ENCODE measurements at regions not wholly inside any gene's neighbourhood (a gene's known extent, or its start where the extent isn't known, plus 50 kb on each side); places are given as distances from the start of the nearest gene placed in this dataset.

DNA sequence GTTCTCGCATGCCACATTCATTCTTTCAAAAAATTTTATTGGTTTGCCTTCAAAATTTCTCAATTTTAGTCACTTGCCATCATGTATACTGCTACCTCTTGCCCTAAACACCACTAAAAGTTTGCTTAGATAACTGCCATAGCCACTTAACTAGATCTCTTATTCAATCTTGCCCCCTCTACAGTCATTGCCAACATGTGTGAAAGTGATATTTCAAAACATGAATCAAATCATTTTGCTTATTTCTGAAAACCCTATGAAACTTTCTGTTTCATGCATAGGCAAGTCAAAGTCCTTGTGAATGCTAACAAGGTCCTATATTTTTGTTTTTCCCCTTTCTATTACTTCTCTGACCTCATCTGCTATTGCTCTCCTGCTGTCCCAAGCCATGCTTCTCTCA, 397.1 kb downstream of the KCNJ3 start:
- no peak overlapping the region for H3K4me3 Mint-ChIP-seq
- H3K9me3 Mint-ChIP-seq: peaks cover 0 to 9% (median 3%) of the 10 kb centered on the region in 7 donors
- H3K36me3 Mint-ChIP-seq: no peaks in the 10 kb centered on the region
- no peak overlapping the region for H3K27ac Mint-ChIP-seq
- DNase-seq: no peak
- H3K27me3 Mint-ChIP-seq: no peaks in the 10 kb centered on the region
- H3K4me1 Mint-ChIP-seq: no peaks in the 10 kb centered on the region
- no peak for ATAC-seq (ENCODE audit: low read depth in 2 of 2)

DNA sequence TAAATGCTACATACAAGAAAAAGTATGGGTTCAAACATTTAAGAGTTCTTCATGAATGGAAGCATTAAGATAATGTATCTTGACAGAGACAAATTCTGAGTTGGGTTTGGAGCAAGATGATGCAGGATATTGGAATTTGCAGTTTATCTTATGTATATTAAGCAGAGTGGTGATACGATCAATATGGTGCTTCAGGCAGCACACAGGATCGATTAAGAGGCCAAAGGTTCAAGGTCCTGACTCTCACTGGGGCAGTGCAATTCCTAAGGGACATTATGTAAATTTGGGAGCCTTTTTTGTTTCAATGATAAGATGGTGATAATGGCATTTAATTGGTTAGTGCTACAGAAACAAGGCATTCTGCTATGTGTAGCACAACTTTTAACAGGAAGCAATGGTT, 381.9 kb downstream of the KCNJ3 start:
- Mint-ChIP-seq H3K27me3 (no peaks in the 10 kb centered on the region), H3K27ac (no peak overlapping the region), H3K4me1 (no peaks in the 10 kb centered on the region), H3K9me3 (peaks cover 0 to 3% (median 1%) of the 10 kb centered on the region in 7 donors), H3K4me3 (no peak overlapping the region), H3K36me3 (no peaks in the 10 kb centered on the region)
- DNase-seq (no peak), ATAC-seq (ENCODE audit: low read depth in 2 of 2) (no peak)

DNA sequence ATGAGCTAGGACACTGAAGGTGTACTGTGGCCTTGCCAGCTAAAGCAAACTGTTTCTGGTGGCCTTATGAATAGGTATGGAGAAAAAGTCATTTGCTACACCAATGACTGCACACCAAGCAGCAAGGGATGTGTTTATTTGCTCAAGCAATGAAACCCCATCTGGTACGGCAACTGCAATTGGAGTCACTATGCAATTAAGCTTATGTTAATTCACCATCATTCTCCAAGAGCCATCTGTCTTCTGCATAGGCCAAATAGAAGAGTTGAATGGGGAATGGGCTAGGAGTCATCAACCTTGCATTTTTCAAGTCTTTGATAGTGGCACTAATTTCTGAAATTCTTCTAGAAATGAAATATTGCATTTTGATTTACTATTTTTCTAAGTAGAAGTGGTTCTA, 372.0 kb downstream of the KCNJ3 start:
- Mint-ChIP-seq H3K36me3 (no peaks in the 10 kb centered on the region), H3K4me1 (no peaks in the 10 kb centered on the region), H3K4me3 (no peak overlapping the region), H3K27ac (no peak overlapping the region), H3K9me3 (peaks cover 0 to 5% (median 2%) of the 10 kb centered on the region in 7 donors), H3K27me3 (no peaks in the 10 kb centered on the region)
- ATAC-seq (ENCODE audit: low read depth in 2 of 2) (no peak), DNase-seq (no peak)

DNA sequence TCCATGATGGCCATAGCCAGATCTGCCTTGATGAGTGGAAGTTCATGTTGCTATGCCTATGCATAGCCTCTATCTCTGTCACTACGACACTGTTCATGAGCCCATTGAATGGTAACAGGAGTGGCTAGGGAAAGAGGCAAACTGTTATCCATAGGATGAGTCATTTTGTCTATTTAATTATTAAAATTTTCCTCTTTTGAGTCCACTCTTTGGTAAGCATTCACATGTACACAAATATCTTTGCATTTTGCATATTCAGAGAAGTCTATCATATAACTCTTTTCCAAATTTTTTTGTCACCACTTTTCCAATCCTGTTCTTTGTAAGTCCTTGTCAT, 364.4 kb downstream of the KCNJ3 start:
- Mint-ChIP-seq H3K4me3 (no peak overlapping the region), H3K4me1 (no peaks in the 10 kb centered on the region), H3K27ac (no peak overlapping the region), H3K27me3 (no peaks in the 10 kb centered on the region), H3K9me3 (peaks cover 0 to 12% (median 5%) of the 10 kb centered on the region in 7 donors), H3K36me3 (no peaks in the 10 kb centered on the region)
- ATAC-seq (ENCODE audit: low read depth in 2 of 2) (no peak), DNase-seq (no peak)

DNA sequence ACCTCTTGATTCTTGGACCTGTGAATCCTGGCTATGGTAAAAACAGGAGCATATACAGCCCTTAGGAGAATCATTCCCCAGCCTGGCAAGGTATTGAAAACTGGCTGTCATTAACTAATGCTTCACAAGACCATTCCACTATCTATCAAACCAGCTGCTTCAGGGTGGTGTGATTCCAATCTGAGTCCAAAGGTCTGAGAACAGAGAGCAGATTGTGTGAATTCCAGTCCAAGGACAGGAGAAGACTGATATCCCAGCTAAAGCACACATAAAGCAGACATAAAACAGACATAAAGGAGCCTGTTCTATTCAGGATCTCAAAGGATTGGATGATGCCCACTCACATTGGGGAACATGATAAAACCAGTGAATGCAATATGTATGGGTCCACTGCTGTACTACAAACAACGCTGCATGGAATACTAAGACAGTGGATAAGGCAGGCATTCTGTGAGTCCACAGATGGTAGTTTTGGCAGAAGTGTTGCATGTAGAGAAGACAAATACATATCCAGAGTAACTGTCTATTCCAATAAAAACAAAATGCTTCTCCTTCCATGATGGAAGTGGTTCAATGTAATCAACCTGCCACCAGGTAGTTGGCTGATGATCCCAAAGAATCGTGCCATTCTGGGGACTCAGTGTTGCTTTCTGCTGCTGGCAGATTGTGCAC, 363.9 kb downstream of the KCNJ3 start:
- Mint-ChIP-seq H3K4me1 (no peaks in the 10 kb centered on the region), H3K27me3 (no peaks in the 10 kb centered on the region), H3K4me3 (no peak overlapping the region), H3K36me3 (no peaks in the 10 kb centered on the region), H3K27ac (no peak overlapping the region), H3K9me3 (peaks cover 0 to 12% (median 5%) of the 10 kb centered on the region in 7 donors)
- DNase-seq (no peak), ATAC-seq (ENCODE audit: low read depth in 2 of 2) (no peak)

DNA sequence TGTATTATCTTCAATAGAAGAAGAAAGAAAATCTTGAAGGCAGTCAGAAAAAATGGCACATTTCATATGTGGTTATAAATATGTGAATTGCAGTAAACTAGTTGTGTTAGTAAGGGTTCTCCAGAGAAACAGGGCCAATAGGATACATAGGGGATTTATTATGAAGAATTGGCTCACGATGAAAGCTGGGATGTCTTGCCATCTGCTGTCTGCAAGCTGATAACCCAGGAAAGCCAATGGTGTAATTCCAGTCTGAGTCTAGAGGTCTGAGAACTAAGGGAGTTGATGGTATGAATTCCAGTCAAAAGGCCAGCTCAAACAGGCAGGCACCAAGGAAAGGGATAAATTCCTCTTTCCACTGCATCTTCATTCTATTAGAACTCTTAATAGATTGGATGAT, 362.4 kb downstream of the KCNJ3 start:
- DNase-seq: no peak
- no peaks in the 10 kb centered on the region for H3K4me1 Mint-ChIP-seq
- no peaks in the 10 kb centered on the region for H3K36me3 Mint-ChIP-seq
- H3K27me3 Mint-ChIP-seq: no peaks in the 10 kb centered on the region
- peaks cover 3 to 12% (median 6%) of the 10 kb centered on the region in 7 donors for H3K9me3 Mint-ChIP-seq
- no peak overlapping the region for H3K27ac Mint-ChIP-seq
- no peak overlapping the region for H3K4me3 Mint-ChIP-seq
- no peak for ATAC-seq (ENCODE audit: low read depth in 2 of 2)

DNA sequence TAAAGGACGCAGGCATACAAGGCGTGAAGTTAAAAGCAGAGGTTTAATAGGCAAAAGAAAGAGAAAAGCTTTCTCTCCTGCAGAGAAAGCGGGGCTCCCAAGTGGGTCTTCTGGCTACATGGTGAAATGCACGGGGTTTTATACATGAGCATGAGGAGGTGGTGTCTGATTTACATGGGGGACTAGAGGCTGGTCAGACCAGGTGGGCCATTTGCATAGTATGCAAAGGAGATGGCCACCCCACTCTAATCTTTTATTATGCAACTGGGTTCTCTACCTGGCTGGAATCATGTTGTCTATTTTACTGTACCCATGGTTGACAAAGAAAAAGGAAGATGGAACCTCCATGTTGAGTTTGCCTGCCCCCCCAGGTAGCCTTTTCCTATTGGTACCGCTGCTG, 356.2 kb downstream of the KCNJ3 start:
- peaks cover 0 to 7% (median 3%) of the 10 kb centered on the region in 7 donors for H3K9me3 Mint-ChIP-seq
- H3K36me3 Mint-ChIP-seq: no peaks in the 10 kb centered on the region
- H3K4me3 Mint-ChIP-seq: no peak overlapping the region
- DNase-seq: no peak
- no peak overlapping the region for H3K27ac Mint-ChIP-seq
- H3K27me3 Mint-ChIP-seq: no peaks in the 10 kb centered on the region
- no peaks in the 10 kb centered on the region for H3K4me1 Mint-ChIP-seq
- no peak for ATAC-seq (ENCODE audit: low read depth in 2 of 2)

DNA sequence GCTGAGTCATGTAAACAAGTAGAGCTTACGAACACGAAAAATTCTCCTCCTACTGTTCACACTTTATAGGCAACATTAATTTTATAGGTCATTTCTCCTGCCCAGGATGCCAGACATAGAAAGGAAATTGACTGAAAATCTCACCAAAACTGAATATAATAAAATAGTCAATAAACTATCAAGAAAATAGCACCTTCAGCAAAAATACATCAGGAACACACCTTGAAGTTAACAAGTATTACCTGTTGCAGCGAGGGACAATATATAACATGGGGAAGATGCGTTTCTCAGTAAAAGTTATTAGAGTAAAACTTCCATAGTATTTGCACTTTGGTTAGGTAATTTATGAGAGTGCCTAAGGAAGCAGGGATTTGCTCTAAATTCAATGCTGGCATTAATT, 344.6 kb downstream of the KCNJ3 start:
- no peak overlapping the region for H3K4me3 Mint-ChIP-seq
- no peaks in the 10 kb centered on the region for H3K4me1 Mint-ChIP-seq

DNA sequence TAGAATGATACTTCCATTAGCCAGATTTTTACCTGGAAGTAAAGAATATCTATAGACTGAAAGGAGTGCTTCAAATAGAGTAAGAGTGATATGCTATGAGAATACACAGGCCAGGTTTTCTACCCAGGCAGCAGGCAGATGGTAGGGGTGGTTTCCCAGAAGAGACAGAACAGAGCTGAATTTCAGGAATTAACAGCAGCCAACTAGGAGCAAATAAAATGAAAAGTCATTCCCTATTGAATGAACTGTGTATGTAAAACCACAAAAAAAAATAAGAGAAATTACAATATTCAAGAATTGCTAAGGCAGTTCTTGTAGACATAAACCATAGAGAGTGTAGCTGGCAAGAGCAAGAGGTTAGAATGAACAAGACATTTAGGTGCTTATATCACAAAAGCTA, 336.8 kb downstream of the KCNJ3 start:
- H3K4me1 Mint-ChIP-seq: no peaks in the 10 kb centered on the region
- no peak overlapping the region for H3K4me3 Mint-ChIP-seq
- peaks cover 0 to 6% (median 2%) of the 10 kb centered on the region in 7 donors for H3K9me3 Mint-ChIP-seq
- no peaks in the 10 kb centered on the region for H3K27me3 Mint-ChIP-seq
- no peaks in the 10 kb centered on the region for H3K36me3 Mint-ChIP-seq
- peak overlapping the region in 1 of 6 donors; percentile 16 for H3K27ac Mint-ChIP-seq
- ATAC-seq (ENCODE audit: low read depth in 2 of 2) (no peak), DNase-seq (no peak)

More for the DNA sequence above, 344.6 kb downstream of the KCNJ3 start:
- Mint-ChIP-seq H3K9me3 (peaks cover 0 to 9% (median 6%) of the 10 kb centered on the region in 7 donors), H3K36me3 (no peaks in the 10 kb centered on the region), H3K27ac (no peak overlapping the region), H3K27me3 (no peaks in the 10 kb centered on the region)
- no peak for DNase-seq
- no peak for ATAC-seq (ENCODE audit: low read depth in 2 of 2)

DNA sequence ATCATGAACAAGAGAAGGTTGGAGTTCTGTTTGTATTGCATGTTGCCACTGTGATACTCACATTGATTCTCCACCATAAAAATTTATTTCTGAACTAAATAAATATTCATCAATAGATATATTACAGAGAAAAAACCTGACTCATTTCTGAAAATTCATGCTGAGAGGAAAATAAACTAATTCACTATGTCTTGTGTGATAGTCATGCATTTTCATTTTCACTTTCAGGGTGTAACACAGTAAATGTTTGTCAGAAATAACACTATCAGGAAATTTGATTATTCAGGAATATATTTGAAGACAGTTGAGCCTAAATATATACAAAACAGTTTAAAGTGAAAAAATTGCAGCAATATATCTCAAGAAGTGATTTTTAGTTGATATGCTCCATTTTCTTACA, 335.2 kb downstream of the KCNJ3 start:
- H3K4me1 Mint-ChIP-seq: no peaks in the 10 kb centered on the region
- ATAC-seq (ENCODE audit: low read depth in 2 of 2): no peak

DNA sequence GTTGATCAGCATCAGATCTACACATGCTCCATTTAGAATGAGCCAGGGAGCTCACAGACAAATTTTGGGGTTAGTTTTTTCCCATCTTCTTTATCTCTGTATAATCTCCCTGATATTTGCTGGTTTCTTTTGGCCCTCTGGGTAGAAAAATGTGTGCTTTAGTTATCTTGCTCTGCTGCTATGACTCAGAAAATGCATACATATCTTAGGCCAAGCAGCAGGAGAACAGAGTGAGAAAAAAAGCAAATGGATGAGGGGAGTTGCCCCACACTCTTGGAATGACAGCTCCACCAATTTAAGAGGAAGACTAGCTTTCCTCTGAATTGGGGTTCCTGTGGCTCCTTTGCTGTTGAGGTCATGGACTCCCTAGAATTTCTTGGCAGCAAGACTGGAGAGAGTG, 331.8 kb downstream of the KCNJ3 start:
- no peak for ATAC-seq (ENCODE audit: low read depth in 2 of 2)

More for the DNA sequence above, 335.2 kb downstream of the KCNJ3 start:
- H3K9me3 Mint-ChIP-seq: peaks cover 0 to 3% (median 0%) of the 10 kb centered on the region in 7 donors
- no peak for DNase-seq
- H3K4me3 Mint-ChIP-seq: no peak overlapping the region
- no peaks in the 10 kb centered on the region for H3K36me3 Mint-ChIP-seq
- no peaks in the 10 kb centered on the region for H3K27me3 Mint-ChIP-seq
- no peak overlapping the region for H3K27ac Mint-ChIP-seq

DNA sequence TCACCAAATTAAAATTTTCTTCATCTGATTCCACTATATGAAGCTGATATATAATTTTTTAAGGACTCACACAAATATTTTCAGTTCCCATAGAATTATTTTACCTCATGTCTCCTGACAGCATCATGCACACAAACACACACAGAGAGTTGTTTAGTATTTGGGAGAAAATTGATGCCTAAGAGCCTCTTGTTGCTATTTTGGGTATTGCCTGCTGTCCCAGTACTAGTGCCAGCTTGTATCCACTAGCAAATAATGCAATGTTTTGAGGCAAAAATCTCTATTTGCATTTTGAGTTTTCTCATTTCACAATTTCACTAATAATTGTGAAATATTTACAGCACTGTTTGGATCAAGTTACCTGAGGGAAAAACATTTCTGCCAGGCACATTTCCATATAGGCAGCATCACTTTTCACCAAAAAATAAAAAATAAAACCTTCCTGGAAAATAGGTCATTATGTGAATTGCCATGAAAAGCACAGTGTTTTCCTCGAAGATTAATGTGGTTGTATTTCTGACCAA, 328.2 kb downstream of the KCNJ3 start:
- H3K27ac Mint-ChIP-seq: no peak overlapping the region
- H3K4me1 Mint-ChIP-seq: no peaks in the 10 kb centered on the region
- no peak overlapping the region for H3K4me3 Mint-ChIP-seq
- H3K27me3 Mint-ChIP-seq: no peaks in the 10 kb centered on the region
- H3K36me3 Mint-ChIP-seq: no peaks in the 10 kb centered on the region
- DNase-seq: no peak
- no peak for ATAC-seq (ENCODE audit: low read depth in 2 of 2)
- H3K9me3 Mint-ChIP-seq: peaks cover 0 to 2% (median 0%) of the 10 kb centered on the region in 7 donors

More for the DNA sequence above, 331.8 kb downstream of the KCNJ3 start:
- H3K27me3 Mint-ChIP-seq: no peaks in the 10 kb centered on the region
- H3K9me3 Mint-ChIP-seq: peaks cover 0 to 2% (median 0%) of the 10 kb centered on the region in 7 donors
- no peaks in the 10 kb centered on the region for H3K36me3 Mint-ChIP-seq
- DNase-seq: no peak
- H3K27ac Mint-ChIP-seq: no peak overlapping the region
- no peak overlapping the region for H3K4me3 Mint-ChIP-seq
- H3K4me1 Mint-ChIP-seq: no peaks in the 10 kb centered on the region

DNA sequence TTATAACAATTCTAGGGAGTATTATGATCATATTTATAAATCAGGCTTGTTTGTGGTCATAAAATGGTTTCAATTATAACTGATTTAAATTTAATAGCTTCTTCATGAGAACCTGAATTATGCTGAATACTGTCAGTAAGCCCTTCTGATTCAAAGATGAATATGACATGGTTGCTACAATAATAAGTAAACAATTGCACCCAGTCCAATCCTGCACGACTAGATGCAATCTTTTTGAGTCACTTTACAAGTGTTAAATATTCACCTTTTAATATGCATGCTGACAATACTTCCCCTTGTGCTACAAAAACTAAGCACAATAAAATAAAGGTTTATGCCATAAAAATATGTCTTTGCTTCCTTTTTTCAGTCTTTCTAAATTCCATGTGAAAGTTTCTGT, 325.2 kb downstream of the KCNJ3 start:
- no peaks in the 10 kb centered on the region for H3K4me1 Mint-ChIP-seq
- H3K36me3 Mint-ChIP-seq: no peaks in the 10 kb centered on the region
- H3K9me3 Mint-ChIP-seq: peaks cover 0 to 5% (median 2%) of the 10 kb centered on the region in 7 donors
- ATAC-seq (ENCODE audit: low read depth in 2 of 2): no peak
- H3K27me3 Mint-ChIP-seq: no peaks in the 10 kb centered on the region
- H3K4me3 Mint-ChIP-seq: no peak overlapping the region
- no peak overlapping the region for H3K27ac Mint-ChIP-seq
- no peak for DNase-seq

DNA sequence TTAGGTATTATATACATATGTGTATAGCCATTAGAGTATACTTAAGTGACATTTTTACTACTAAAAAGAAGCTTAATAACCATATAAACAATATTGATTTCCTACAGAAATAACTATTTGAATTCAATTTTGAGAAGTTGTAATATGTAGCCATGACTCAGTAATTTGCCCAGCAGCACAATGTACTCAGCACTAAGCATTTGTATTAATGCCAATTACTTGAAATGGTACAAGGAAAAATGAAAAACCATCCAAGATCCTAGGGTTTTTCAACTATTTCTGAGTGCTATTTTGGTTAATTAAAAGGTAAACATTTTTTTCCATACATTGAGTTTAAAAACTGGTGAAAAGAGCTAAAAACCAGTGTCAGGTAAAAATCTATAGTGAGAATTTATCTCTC, 324.0 kb downstream of the KCNJ3 start:
- ATAC-seq (ENCODE audit: low read depth in 2 of 2) (no peak), DNase-seq (no peak)
- H3K4me1 Mint-ChIP-seq: no peaks in the 10 kb centered on the region
- H3K27me3 Mint-ChIP-seq: no peaks in the 10 kb centered on the region
- no peaks in the 10 kb centered on the region for H3K36me3 Mint-ChIP-seq
- H3K27ac Mint-ChIP-seq: no peak overlapping the region
- no peak overlapping the region for H3K4me3 Mint-ChIP-seq
- peaks cover 0 to 5% (median 2%) of the 10 kb centered on the region in 7 donors for H3K9me3 Mint-ChIP-seq

DNA sequence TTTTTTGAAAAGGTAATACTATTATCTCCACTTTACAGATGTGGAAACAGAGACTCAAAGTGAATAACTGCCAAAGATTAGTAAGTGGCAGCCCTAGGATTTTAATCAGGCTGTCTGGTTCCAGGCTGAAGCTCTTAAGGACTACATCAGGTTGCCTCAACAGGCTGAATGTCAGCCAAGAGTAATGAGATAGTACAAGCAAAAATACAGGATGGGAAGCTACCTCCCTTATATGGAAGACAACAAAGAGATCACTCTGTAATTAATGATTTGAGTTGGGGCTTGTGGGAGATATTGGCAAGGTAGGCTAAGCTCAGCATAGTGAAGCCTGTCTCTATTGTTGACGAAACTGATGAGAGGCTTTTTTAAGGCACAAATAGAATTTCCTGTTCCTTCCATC, 323.1 kb downstream of the KCNJ3 start:
- no peaks in the 10 kb centered on the region for H3K4me1 Mint-ChIP-seq
- DNase-seq: no peak
- no peaks in the 10 kb centered on the region for H3K27me3 Mint-ChIP-seq
- no peak for ATAC-seq (ENCODE audit: low read depth in 2 of 2)
- H3K4me3 Mint-ChIP-seq: no peak overlapping the region
- no peaks in the 10 kb centered on the region for H3K36me3 Mint-ChIP-seq
- H3K27ac Mint-ChIP-seq: no peak overlapping the region
- peaks cover 0 to 5% (median 2%) of the 10 kb centered on the region in 7 donors for H3K9me3 Mint-ChIP-seq

All from naive B cell (primary cell).